ENCODE measurements at regions not wholly inside any gene's neighbourhood (a gene's known extent, or its start where the extent isn't known, plus 50 kb on each side); places are given as distances from the start of the nearest gene placed in this dataset.

- no peak for TF ChIP-seq ZNF114 (CRISPR knock-in tag; IDR thresholded peaks at IDR 0.05)
These were observed 102.2 kb downstream of the NTMT2 start (continued) for GRCh38 chr1:170247751-170248521.

DNA sequence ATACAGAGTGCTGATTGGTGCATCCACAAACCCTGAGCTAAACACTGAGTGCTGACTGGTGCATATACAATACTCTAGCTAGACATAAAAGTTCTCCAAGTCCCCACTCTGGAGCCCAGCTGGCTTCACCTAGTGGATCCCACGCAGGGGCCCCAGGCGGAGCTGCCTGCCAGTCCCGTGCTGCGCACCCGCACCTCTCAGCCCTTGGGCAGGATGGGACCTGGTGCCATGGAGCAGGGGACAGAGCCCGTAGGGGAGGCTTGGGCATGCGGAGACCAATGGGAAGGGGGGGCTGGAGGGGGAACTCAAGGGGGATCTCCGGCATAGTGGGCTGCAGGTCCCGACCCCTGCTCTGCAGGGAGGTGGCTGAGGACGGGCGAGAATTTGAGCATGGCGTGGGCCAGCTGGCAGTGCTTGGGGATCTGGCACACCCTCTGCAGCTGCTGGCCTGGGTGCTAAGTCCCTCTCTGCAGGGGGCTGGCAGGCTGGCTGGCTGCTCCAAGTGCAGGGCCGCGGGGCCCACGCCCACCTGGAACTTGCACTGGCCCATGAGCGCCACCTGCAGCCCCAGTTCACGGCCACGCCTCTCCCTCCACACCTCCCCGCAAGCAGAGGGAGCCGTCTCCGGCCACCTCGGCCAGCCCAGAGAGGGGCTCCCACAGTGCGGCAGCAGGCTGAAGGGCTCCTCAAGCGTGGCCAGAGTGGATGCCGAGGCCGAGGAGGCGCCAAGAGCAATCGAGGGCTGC, 104.9 kb downstream of the NTMT2 start:
- Histone ChIP-seq H3K36me3 (ENCODE audit: insufficient read depth) (peaks cover 5% of the 10 kb centered on the region; the same call in 1 of the 2 replicates), H3K4me3 (no peak overlapping the region), H3K9me2 (ENCODE audit: insufficient read depth) (peaks cover 8% of the 10 kb centered on the region; the same call in 1 of the 2 replicates), H3K4me1 (ENCODE audit: insufficient read depth) (no peaks in the 10 kb centered on the region), H3K4me2 (no peak overlapping the region), H3K27ac (ENCODE audit: low read depth) (no peak overlapping the region), H2AFZ (no peak overlapping the region), H3F3A (replicated peaks; ENCODE audit: low read depth) (no peaks in the 10 kb centered on the region), H4K20me1 (replicated peaks; ENCODE audit: insufficient read depth) (no peaks in the 10 kb centered on the region), H3K27me3 (ENCODE audit: insufficient read depth) (no peaks in the 10 kb centered on the region), H3K79me2 (replicated peaks; ENCODE audit: insufficient read depth) (no peaks in the 10 kb centered on the region)
- ATAC-seq (no peak), DNase-seq (ENCODE audit: low spot score) (no peak)
- no peaks in the 10 kb centered on the region for H3K4me1 Mint-ChIP-seq
- peaks cover 36% of the 10 kb centered on the region for H3K36me3 Mint-ChIP-seq (ENCODE audit: low read depth)
- H3K27ac Mint-ChIP-seq, result no peak overlapping the region
- no peak overlapping the region for H3K4me3 Mint-ChIP-seq
- H3K9me3 Mint-ChIP-seq, result peaks cover 52% of the 10 kb centered on the region
- TF ChIP-seq ZNF331 (CRISPR knock-in tag; IDR thresholded peaks at IDR 0.05; ENCODE audit: low read depth) (no peak), NANOG (IDR thresholded peaks at IDR 0.05; ENCODE audit: borderline replicate concordance) (no peak)
- TF ChIP-seq, protein P1, sequence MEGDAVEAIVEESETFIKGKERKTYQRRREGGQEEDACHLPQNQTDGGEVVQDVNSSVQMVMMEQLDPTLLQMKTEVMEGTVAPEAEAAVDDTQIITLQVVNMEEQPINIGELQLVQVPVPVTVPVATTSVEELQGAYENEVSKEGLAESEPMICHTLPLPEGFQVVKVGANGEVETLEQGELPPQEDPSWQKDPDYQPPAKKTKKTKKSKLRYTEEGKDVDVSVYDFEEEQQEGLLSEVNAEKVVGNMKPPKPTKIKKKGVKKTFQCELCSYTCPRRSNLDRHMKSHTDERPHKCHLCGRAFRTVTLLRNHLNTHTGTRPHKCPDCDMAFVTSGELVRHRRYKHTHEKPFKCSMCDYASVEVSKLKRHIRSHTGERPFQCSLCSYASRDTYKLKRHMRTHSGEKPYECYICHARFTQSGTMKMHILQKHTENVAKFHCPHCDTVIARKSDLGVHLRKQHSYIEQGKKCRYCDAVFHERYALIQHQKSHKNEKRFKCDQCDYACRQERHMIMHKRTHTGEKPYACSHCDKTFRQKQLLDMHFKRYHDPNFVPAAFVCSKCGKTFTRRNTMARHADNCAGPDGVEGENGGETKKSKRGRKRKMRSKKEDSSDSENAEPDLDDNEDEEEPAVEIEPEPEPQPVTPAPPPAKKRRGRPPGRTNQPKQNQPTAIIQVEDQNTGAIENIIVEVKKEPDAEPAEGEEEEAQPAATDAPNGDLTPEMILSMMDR (conservative IDR thresholded peaks at IDR 0.05; ENCODE audit: low read depth in 2 of 2), result peak in 1 of 2 experiments; percentile 11; a peak in 1 of 4 replicates
- peaks cover 8% of the 10 kb centered on the region for H3K27me3 Mint-ChIP-seq (ENCODE audit: insufficient read depth, low read depth, poor library complexity)

DNA sequence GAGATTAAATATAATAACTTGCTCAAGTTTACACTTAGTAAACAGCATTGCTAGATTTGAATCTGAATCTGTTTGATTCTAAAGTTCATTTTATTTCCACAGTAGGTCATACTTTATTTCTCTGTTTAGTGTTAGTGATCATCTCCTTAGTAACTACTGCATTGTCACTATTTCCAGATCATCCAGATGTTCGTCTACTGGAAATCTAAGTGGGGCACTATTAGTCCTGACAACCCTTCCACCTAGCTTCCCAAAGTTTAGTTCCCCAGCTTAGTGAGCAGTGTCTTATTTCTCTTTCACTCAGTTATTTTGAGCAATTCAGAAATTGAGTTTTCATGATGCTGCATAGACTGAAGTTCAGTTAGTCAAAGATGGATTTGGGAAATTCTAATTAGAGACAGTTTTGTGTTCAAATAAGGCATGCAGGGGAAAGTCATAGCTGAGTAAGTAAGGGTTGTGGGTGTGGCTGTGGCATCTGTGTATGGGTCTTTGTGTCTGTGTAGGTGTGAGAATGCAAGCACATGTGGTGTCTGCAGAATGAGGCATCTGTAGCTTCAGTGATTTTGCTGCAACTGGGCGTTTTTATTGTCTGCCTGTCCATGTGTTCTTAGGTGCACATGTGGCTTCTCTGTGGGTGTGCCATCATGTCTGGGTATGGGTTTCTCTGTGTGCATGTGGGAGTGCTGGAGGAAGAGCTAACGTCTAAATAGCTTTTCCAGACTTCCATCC, 107.3 kb downstream of the NTMT2 start:
- no peak overlapping the region for H3K4me3 ChIP-seq
- no peak overlapping the region for H2AFZ ChIP-seq
- Mint-ChIP-seq H3K36me3 (ENCODE audit: low read depth) (peaks cover 36% of the 10 kb centered on the region), H3K27me3 (ENCODE audit: insufficient read depth, low read depth, poor library complexity) (peaks cover 8% of the 10 kb centered on the region), H3K27ac (no peak overlapping the region), H3K4me1 (no peaks in the 10 kb centered on the region), H3K9me3 (peaks cover 52% of the 10 kb centered on the region), H3K4me3 (no peak overlapping the region)
- H3K36me3 ChIP-seq (ENCODE audit: insufficient read depth), result peaks cover 5% of the 10 kb centered on the region; the same call in 1 of the 2 replicates
- peaks cover 2% of the 10 kb centered on the region; the same call in 1 of the 2 replicates for H3K9me2 ChIP-seq (ENCODE audit: insufficient read depth)
- no peaks in the 10 kb centered on the region for H3F3A ChIP-seq (replicated peaks; ENCODE audit: low read depth)
- no peaks in the 10 kb centered on the region for H3K79me2 ChIP-seq (replicated peaks; ENCODE audit: insufficient read depth)
- no peaks in the 10 kb centered on the region for H3K4me1 ChIP-seq (ENCODE audit: insufficient read depth)
- no peaks in the 10 kb centered on the region for H4K20me1 ChIP-seq (replicated peaks; ENCODE audit: insufficient read depth)
- ATAC-seq, result no peak
- H3K27ac ChIP-seq (ENCODE audit: low read depth), result no peak overlapping the region
- H3K27me3 ChIP-seq (ENCODE audit: insufficient read depth), result no peaks in the 10 kb centered on the region
- no peak for DNase-seq (ENCODE audit: low spot score)
- no peak overlapping the region for H3K4me2 ChIP-seq
- TF ChIP-seq POLR2AphosphoS5 (IDR thresholded peaks at IDR 0.05; ENCODE audit: low read depth) (no peak), ZNF331 (CRISPR knock-in tag; IDR thresholded peaks at IDR 0.05; ENCODE audit: low read depth) (no peak), ZNF114 (CRISPR knock-in tag; IDR thresholded peaks at IDR 0.05) (no peak), CREB1 (CRISPR knock-in tag; IDR thresholded peaks at IDR 0.05; ENCODE audit: low read depth) (no peak)
- TF ChIP-seq, protein P2, sequence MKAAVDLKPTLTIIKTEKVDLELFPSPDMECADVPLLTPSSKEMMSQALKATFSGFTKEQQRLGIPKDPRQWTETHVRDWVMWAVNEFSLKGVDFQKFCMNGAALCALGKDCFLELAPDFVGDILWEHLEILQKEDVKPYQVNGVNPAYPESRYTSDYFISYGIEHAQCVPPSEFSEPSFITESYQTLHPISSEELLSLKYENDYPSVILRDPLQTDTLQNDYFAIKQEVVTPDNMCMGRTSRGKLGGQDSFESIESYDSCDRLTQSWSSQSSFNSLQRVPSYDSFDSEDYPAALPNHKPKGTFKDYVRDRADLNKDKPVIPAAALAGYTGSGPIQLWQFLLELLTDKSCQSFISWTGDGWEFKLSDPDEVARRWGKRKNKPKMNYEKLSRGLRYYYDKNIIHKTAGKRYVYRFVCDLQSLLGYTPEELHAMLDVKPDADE (IDR thresholded peaks at IDR 0.05), result no peak
- TF ChIP-seq, protein P1 (conservative IDR thresholded peaks at IDR 0.05; ENCODE audit: low read depth in 2 of 2), result no peak
